Natural killer cell treated with Interleukin-12 subunit alpha and Interleukin-12 subunit beta and Interleukin-15 and Interleukin-18, amount 100 ng/mL, for 72 hours (primary cell): ENCODE measurements at regions not wholly inside any gene's neighbourhood (a gene's known extent, or its start where the extent isn't known, plus 50 kb on each side); places are given as distances from the start of the nearest gene placed in this dataset.
"Not testable (repeated sequence)": the region's sequence is repeated elsewhere in the genome, so short reads cannot be mapped to it uniquely, and the experiment has no call there.

Experiments
- ATAC-seq, 2 donors: fragments of 150-1000 bp; cut with Tn5 transposase in 1 of 2; sonication (Bioruptor Pico), chemical (Tn5 transposase) in 1 of 2; 2 replicates each; pipeline ENCODE4 v1.10.0; 2021
- DNase-seq: peaks from one replicate; pipeline ENCODE4 v3.0.0; 2022; ENCODE audit warnings: low spot score
- H3K27ac Mint-ChIP-seq, 2 donors: 1 replicate in 1 of 2; 2 replicates in 1 of 2; pipeline ENCODE4 v1.8.0; 2022; ENCODE audit warnings: mixed read lengths in 2 of 2, mild to moderate bottlenecking in 1 of 2, moderate library complexity in 1 of 2
- H3K27me3 Mint-ChIP-seq, 2 donors: 1 replicate in 1 of 2; 2 replicates in 1 of 2; pipeline ENCODE4 v1.8.0; 2022; ENCODE audit warnings: mixed read lengths in 2 of 2
- H3K36me3 Mint-ChIP-seq: one replicate; pipeline ENCODE4 v1.8.0; 2022; ENCODE audit warnings: mixed read lengths
- H3K4me1 Mint-ChIP-seq, 2 donors: 1 replicate in 1 of 2; 2 replicates in 1 of 2; pipeline ENCODE4 v1.8.0; 2022; ENCODE audit warnings: low read depth in 2 of 2, mixed read lengths in 2 of 2, mild to moderate bottlenecking in 1 of 2
- H3K4me3 Mint-ChIP-seq: one replicate; pipeline ENCODE4 v1.8.0; 2022; ENCODE audit warnings: mixed read lengths
- H3K9me3 Mint-ChIP-seq: 2 replicates; pipeline ENCODE4 v1.8.0; 2022; ENCODE audit warnings: mixed read lengths

DNA sequence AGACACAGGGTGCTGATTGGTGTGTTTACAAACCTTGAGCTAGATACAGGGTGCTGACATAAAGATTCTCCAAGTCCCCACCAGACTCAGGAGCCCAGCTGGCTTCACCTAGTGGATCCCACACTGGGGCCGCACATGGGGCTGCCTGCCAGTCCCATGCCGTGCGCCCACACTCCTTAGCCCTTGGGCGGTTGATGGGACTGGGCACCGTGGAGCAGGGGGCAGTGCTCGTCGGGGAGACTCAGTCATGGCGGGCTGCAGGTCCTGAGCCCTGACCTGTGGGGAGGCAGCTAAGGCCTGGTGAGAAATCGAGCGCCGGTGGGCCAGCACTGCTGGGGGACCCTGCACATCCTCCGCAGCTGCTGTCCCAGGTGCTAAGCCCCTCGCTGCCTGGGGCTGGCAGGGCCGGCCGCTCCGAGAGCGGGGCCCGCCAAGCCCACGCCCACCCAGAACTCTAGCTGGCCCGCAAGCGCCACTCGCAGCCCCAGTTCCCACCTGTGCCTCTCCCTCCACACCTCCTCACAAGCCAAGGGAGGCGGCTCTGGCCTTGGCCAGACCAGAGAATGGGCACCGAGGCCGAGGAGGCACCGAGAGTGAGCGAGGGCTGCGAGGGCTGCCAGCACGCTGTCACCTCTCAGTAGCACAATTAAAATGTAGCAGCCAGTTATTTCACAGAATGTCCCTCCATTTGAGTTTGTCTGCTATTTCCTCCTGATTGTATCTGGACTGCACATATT lies 76.1 kb upstream of the PNPLA4 start:
- ATAC-seq (no peak), DNase-seq (no peak)
- Mint-ChIP-seq H3K27ac (no peak overlapping the region), H3K4me1 (peaks cover 0 to 7% of the 10 kb centered on the region in 2 donors), H3K27me3 (peaks cover 0 to 2% of the 10 kb centered on the region in 2 donors), H3K9me3 (no peaks in the 10 kb centered on the region), H3K4me3 (no peak overlapping the region), H3K36me3 (no peaks in the 10 kb centered on the region)

DNA sequence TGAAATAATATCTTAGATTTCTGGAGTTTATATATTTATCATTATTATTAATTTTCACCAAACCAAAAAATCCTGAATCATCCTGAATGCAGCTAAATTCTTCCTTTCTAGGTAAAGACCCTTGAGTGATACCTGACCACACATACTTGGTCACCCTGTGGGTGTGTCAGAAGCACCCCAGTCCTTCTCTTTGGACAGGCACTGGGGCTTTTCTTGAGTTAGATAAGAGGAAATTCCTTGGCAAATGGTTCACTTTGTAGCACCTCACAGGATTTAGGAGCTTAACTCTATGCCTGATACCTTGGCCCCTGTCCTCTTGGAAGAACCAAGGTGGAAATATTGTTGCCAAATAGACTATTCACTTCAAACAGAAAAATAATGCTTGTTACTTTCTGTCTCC lies 69.6 kb upstream of the PNPLA4 start:
- H3K27me3 Mint-ChIP-seq = peaks cover 0 to 6% of the 10 kb centered on the region in 2 donors
- H3K4me3 Mint-ChIP-seq = no peak overlapping the region
- ATAC-seq (no peak), DNase-seq (no peak)
- H3K27ac Mint-ChIP-seq = no peak overlapping the region
- no peaks in the 10 kb centered on the region for H3K36me3 Mint-ChIP-seq
- H3K9me3 Mint-ChIP-seq = no peaks in the 10 kb centered on the region
- no peaks in the 10 kb centered on the region for H3K4me1 Mint-ChIP-seq

DNA sequence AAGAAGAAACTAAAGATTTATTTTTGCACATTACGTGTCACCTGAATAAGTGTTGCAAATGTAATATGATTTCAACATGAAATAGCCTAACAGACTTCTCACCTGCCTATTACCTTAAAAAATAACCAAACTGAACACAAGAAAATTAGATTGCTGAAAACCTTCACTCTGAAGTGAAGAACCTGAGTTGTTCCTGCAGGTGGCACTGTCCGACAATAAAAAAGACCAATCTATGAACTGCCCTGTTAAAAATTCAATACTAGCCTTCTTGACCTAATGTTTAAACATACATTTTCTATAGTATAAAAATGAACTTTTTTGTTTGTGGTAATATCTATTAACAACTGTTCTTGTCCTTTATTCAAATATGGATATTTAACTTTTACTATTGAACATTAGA lies 69.2 kb upstream of the PNPLA4 start:
- Mint-ChIP-seq H3K27me3 (peaks cover 0 to 6% of the 10 kb centered on the region in 2 donors), H3K4me1 (no peaks in the 10 kb centered on the region), H3K4me3 (no peak overlapping the region), H3K9me3 (no peaks in the 10 kb centered on the region), H3K27ac (no peak overlapping the region), H3K36me3 (no peaks in the 10 kb centered on the region)
- ATAC-seq = no peak
- DNase-seq = no peak

DNA sequence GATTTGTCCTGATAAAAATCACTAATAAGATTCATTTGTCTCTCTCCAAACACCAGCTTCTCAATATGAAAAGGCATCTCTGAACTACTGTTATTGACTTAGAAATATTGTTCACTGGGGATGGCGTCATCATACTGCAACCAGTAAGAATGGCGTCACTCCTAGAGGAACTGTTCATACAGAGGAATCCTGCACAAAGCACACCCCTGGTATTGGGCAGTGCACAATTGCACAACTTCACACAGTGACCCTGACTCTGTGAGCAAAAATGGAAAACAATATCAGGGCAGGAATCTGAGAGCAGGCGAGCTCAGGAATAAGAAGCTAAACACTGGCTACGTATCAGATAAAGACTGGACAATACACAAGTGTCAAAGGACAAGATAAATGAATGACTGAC lies 66.7 kb upstream of the PNPLA4 start:
- Mint-ChIP-seq H3K4me1 (no peaks in the 10 kb centered on the region), H3K27me3 (peaks cover 0 to 4% of the 10 kb centered on the region in 2 donors), H3K4me3 (no peak overlapping the region), H3K9me3 (no peaks in the 10 kb centered on the region), H3K36me3 (no peaks in the 10 kb centered on the region), H3K27ac (no peak overlapping the region)
- DNase-seq = no peak
- ATAC-seq = no peak

DNA sequence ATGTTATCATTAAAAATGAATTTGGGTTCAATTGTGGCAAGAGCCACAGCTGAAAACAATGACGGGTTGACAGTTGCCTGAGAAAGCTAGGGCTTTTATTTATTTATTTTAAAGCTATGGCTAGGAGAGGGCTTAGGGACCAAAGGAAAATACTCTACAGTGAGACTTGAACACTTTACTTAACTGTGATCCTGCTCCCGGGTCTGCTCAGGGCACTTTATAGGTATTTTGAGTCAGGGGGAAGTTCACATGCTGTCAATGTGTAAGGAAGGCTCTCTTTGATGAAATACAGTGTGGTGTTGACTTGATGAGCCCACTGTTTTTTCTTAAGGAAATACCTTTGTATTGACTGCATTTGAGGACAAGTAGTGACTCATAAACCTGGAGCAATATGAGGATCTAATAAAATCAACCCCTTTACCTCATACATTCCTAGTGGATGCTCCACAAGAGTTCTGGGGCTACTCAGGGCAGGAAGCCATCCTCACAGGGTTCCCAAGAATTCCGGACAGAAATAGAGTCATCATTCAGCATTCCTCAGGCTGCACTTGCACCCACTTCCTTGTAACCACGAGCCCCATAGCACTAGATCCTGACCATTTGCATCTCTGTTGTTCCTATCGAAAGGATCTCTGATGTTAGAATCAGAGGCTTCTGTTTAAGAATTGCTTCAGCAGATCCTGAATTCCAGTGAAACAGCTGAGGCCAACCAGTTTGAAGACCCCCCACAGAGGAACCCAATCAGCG lies 61.0 kb upstream of the PNPLA4 start:
- not testable (repeated sequence) for H3K9me3 Mint-ChIP-seq, H3K36me3 Mint-ChIP-seq, H3K4me3 Mint-ChIP-seq, DNase-seq, H3K27ac Mint-ChIP-seq, ATAC-seq, H3K4me1 Mint-ChIP-seq, H3K27me3 Mint-ChIP-seq

DNA sequence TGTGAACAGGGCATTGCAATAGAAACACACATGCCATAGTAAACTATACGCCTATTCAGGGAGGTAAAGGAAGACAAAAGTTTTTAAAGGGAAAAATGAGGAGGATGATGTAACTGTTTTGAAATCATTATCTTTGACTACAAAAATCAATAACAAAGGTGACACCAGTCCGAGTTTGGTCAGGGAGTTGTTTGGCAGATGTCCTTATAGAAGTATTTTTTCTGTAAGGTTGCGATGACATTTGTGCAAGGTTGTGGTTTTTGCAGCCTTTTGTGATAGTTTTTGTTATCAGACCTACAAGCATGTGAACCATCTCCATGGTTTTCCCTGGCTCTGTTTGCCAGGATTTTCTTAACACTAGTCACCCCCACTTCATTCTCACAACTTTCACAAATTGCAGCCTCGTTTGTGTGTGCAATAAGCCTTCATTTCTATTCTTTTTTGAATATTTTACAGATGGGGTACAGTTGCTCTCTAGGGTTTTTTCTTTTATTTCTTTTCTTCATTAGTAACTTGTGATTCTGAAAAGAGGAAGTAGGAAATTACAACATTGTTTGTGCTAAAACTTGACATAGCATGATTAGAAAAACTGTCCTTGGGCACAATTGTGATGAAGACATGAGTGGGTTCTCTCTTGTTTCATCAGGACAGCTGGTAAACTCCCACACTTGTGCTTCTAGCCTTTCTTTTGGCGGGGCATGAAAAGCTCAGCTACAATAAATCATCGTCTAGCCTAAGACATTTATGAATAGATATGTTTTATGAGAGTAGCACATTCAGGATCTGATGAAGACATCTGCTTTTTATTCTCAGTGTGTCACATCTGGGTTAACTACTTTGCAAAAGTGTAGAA lies 60.2 kb upstream of the PNPLA4 start:
- no peaks in the 10 kb centered on the region for H3K4me1 Mint-ChIP-seq
- no peak overlapping the region for H3K27ac Mint-ChIP-seq
- H3K4me3 Mint-ChIP-seq = no peak overlapping the region
- H3K27me3 Mint-ChIP-seq = peaks cover 0 to under 1% of the 10 kb centered on the region in 2 donors
- ATAC-seq (no peak), DNase-seq (no peak)
- no peaks in the 10 kb centered on the region for H3K36me3 Mint-ChIP-seq
- H3K9me3 Mint-ChIP-seq = no peaks in the 10 kb centered on the region

DNA sequence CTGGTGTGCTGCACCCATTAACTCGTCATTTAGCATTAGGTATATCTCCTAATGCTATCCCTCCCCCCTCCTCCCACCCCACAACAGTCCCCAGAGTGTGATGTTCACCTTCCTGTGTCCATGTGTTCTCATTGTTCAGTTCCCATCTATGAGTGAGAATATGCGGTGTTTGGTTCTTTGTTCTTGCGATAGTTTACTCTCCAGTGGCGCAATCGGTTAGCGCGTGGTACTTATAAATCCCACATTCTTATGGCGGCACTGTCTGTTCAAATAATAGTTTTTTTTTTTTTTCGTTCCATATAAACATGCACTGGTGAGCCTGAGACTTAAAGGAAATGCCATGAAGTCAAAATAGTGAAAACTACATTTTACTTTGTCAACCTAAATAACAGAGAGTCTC lies 59.5 kb upstream of the PNPLA4 start:
- not testable (repeated sequence) for ATAC-seq, H3K4me1 Mint-ChIP-seq, H3K27me3 Mint-ChIP-seq, DNase-seq, H3K9me3 Mint-ChIP-seq, H3K4me3 Mint-ChIP-seq, H3K36me3 Mint-ChIP-seq, H3K27ac Mint-ChIP-seq

DNA sequence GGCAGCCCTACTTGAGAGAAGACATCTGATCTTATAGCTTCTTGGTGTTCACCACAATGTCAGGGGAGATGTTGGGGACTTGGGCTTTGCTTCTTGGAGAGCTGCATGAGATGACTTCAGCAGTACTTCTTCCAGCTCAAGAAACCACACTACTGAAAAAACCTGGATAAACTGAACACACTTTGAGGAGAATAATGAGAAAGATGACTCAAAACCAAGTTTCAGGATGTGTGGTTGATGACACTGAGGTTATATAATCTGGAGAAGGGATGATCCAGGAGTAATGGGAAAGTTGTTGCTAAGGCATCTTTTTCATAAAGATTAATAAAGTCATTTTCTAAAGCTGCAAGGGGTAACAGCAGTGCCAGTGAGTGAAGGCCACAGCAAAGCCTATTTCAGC lies 58.4 kb upstream of the PNPLA4 start:
- no peak overlapping the region for H3K27ac Mint-ChIP-seq
- DNase-seq (no peak), ATAC-seq (no peak)
- H3K27me3 Mint-ChIP-seq = no peaks in the 10 kb centered on the region
- no peak overlapping the region for H3K4me3 Mint-ChIP-seq
- H3K36me3 Mint-ChIP-seq = no peaks in the 10 kb centered on the region
- no peaks in the 10 kb centered on the region for H3K9me3 Mint-ChIP-seq
- H3K4me1 Mint-ChIP-seq = no peaks in the 10 kb centered on the region

DNA sequence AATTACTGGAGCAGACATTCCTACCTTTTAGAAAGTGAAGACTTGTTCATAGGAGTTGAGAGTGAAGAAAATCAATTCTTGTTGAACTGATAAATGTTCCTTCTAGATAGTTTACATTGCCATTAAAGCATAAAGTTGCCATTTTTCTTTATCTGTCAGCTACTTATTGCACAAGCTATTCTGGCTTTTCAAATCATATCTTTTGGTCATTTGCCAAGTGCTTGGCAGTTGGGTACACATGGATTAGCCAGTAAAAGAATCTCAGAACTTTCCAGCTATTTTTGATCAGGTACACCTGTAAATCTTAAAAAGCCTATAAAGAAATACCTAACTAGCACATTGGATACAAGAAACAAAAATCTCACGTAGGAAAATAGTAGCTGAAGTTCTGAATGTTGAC lies 56.4 kb upstream of the PNPLA4 start:
- no peaks in the 10 kb centered on the region for H3K36me3 Mint-ChIP-seq
- DNase-seq = no peak
- ATAC-seq = no peak
- H3K27me3 Mint-ChIP-seq = no peaks in the 10 kb centered on the region
- no peak overlapping the region for H3K27ac Mint-ChIP-seq
- no peaks in the 10 kb centered on the region for H3K9me3 Mint-ChIP-seq
- no peak overlapping the region for H3K4me3 Mint-ChIP-seq
- H3K4me1 Mint-ChIP-seq = no peaks in the 10 kb centered on the region
